HG02678 (cell line): ENCODE measurements at regions not wholly inside any gene's neighbourhood (a gene's known extent, or its start where the extent isn't known, plus 50 kb on each side); places are given as distances from the start of the nearest gene placed in this dataset.

Source experiments
- ATAC-seq: cut with Tn5 transposase; IDR thresholded peaks from one replicate; pipeline ENCODE4 v1.9.1; 2021; ENCODE audit warnings: mild to moderate bottlenecking, moderate library complexity; ENCODE audit not compliant: unreplicated experiment

DNA sequence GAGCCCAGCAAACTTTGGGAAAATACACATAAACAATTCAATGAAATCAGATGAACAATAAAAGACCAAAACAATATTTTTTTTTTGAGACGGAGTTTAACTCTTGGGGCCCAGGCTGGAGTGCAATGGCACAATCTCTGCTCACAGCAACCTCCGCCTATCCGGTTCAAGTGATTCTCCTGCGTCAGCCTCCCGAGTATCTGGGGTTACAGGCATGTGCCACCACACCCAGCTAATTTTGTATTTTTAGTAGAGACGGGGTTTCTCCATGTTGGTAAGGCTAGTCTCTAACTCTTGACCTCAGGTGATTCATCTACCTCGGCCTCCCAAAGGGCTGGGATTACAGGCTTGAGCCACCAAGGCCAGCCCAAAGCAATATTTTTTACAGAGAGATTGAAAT lies 1588.5 kb downstream of the BRINP3 start:
- no peak for ATAC-seq

DNA sequence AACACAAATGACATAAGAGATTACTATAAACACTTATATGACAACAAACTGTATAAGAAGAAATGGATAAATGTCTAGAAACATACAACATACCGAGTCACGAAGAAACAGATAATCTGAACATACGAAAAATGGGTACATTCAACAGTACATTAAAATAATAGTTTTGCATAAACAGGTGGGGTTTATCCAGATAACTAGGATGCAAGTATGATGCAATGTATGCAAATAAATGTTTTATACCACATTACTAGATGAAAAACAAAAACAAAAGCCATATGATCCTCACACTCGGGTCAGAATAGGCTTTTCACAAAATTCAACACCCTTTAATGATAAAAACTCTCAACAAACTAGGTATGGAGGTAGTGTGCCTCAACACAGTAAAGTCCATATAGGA lies 1585.7 kb downstream of the BRINP3 start:
- ATAC-seq: no peak

DNA sequence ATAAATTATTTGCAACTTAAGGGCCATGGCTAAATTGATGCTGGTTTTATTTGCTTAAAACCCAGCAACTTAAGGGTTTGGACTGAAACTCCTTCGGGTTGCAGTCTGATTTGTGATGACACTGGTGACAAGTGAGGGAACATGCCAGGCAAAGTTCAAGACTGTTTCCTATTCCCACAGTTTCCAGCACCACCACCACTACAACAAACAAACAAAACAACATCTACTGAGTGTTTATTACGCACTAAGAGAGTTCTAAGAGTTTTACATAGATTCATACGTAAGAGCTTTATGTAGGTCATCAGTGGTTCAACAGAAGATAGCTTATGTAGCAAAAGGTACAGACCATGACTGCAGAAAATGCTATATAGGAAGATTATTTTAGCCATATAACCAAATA lies 1582.1 kb downstream of the BRINP3 start:
- no peak for ATAC-seq

DNA sequence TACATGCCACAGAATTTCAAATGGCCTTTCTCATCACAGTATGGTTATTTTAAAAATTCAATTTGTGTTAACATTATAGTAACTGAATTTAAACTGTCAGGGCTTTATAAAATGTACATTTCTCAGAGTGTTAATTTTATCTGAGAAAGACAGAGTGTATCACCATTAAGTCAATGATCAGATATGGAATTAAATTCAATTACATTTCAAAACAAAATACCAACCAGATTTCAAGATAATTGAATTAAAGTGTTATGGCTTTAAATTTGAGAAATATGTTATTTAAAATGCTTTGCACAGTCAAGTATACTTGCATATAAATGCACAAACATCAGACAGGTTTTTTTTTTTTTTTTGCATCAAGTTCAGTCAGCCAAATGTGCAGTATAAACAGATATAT lies 1574.4 kb downstream of the BRINP3 start:
- no peak for ATAC-seq

DNA sequence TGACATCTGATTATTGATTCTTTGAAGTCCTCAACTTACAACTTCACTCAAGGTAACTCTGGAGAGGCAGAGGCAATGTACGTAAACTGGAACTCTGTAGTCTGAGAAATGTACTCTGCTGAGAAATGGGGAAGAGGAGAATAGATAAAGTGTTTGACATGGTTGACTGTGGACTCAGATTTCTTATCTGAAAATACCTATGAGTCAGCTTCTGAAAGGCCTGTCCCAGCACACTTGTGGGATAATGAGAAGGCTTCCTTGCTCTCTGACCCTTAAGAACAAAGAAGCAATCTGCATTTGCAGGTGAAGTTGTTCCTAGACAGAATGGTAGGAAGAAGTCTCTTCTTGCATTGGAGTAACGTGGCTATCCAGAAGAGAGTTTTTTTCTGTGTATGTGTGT lies 1573.5 kb downstream of the BRINP3 start:
- ATAC-seq: no peak

DNA sequence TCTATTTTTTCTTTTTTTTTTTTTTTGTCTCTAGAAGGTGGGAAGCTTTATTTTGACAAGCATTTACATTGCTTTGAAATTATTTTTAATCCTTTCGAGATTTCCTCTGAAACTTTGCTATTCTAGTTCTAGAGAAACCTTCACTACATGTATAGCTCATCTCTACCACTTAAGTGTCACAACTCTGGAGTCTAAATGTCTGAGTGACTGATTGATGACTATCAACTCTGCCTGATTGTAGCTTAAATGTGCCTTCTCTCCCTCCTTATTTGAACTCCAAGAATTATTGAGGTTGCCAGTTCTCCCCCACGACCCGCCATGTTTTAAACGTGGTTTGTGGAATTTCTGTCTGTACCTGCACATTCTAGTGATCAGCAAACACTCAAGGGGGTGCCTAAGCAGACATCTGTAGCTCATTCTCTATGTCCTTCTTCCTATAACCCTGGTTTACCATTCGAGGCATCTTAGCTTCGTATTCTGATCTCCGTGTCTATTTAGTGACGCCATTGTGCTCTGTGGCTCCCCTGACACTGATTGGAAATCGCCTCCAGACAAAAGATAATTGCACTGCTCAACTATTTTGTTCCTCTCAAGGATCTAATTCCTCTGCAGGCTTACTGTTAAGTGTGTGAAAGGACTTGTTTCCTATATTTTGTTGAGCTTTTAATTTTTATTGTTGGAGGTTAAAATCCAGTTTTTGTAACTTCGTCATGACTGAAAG lies 1570.6 kb downstream of the BRINP3 start:
- ATAC-seq: no peak

DNA sequence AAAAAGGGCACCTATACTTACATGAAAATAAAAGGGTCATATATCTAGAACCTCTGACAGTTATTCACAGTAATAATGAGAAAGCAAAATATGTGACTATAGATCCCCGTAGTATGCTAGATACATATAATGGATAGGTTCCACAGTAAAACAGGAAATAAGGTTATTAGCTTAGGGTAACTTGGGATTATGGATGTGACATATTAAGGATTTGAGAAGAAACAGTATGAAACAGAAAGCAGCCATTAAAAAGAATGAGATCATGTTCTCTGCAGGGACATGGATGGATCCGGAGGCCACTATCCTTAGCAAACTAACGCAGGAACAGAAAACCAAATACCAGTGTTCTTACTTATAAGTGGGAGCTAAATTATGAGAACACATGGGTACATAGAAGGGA lies 1547.3 kb downstream of the BRINP3 start:
- no peak for ATAC-seq

DNA sequence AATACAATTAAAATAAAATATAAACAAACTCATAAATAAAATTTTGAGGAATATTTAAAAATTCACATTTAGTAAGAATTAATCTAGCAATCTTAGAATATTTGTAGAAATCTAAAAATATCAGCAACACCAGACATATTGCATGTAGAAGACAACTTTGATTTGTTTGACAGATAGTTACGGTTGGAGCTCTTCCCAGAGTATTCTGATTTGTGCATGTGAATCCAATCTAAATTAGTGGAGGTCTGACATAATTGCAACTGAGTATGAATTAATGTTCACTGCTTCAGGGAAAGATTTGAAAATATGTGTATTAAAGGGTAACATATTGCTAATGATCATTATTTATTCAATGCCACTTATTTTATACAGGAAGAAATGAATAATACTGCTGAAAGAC lies 1546.2 kb downstream of the BRINP3 start:
- no peak for ATAC-seq

DNA sequence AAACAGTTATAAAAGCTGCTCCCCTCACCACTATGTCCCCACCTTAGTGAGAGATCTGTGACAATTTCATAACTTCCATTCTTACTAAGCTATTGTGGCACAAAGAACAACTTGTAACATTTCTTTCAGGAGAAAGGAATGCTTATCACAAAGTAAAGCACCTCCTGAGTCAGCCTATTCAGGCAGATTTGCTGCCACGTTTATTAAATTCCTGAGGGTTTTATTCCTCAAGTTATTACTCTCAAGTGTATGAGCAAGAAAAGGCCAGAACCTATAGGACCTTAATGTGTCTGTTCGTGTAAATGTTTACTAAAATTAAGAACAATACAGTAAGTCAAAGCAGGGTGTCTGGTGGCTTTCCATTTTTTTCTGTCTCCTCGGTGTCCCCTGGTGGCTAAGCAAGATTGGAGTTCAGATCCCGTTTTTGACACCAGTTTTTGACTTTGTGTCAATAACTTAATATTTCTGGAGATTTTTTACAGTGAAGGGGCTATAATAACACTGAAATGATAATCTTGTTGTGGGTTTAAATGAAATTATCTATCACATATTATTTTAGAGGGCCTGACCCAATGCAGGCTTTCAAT lies 1539.6 kb downstream of the BRINP3 start:
- no peak for ATAC-seq

DNA sequence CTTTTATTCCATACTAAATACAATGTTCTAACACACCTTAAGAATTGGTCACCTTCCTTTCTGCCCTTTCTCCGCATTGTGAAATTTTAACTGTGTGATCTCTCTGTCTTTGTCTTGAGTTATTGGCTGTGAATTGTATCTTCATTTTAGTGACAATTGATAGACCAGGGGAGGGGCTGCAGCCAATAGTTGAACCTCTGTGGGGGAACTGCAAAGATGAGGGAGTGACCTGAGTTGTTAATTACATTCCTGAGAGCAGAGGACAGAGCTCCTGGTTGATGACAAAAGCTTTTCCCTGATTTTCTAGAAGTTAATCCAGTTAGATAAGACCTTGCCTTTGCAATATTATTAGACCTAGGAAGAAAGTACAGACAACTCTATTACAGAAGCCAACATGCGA lies 1535.7 kb downstream of the BRINP3 start:
- no peak for ATAC-seq

DNA sequence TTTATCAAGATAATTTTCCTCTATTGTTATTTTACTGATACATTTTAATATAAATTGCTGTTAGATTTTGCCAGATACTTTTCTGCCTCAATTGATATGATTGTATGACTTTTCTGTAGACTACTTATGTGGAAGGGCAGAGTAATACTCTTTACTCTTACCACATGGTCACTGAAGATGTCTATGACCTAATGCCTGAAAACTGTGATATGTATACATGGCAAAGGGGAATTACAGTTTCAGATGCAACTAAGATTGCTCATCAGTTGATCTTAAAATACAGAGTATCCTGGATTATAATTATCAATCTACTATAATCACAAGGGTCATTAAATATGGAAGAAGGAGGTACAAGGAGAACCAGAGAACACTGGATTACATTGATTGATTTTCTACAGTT lies 1528.0 kb downstream of the BRINP3 start:
- no peak for ATAC-seq

DNA sequence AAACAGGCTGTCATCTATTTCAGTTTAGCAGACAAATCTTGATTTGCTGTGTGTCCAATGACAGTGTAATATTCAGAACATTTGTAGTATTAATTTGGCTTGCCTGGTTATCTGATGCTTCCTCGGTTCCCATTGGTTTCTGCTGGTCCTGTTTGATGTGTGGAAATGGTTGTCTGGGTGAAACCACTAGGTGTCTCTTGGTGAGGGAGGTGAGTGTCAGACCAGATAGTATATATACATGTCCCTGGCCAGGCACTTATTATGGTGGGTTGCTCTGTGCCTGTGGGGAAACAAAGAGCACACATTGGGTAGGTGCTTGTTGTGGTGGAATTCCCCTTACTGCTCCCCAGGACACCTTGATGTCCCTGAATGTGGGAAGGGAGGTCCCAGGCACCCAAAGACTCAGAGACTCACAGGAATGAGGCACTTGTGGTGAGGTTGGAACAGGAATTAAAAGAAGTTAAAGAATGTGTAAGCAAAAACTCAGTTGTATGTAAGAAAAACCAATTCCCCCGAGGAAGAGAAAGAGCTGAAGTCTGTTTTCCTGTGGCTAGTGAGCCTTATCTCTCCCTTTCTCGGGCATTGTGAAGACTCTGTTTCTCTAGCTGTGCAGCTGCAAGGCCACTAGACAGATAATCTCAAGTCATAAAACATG lies 1519.1 kb downstream of the BRINP3 start:
- no peak for ATAC-seq

DNA sequence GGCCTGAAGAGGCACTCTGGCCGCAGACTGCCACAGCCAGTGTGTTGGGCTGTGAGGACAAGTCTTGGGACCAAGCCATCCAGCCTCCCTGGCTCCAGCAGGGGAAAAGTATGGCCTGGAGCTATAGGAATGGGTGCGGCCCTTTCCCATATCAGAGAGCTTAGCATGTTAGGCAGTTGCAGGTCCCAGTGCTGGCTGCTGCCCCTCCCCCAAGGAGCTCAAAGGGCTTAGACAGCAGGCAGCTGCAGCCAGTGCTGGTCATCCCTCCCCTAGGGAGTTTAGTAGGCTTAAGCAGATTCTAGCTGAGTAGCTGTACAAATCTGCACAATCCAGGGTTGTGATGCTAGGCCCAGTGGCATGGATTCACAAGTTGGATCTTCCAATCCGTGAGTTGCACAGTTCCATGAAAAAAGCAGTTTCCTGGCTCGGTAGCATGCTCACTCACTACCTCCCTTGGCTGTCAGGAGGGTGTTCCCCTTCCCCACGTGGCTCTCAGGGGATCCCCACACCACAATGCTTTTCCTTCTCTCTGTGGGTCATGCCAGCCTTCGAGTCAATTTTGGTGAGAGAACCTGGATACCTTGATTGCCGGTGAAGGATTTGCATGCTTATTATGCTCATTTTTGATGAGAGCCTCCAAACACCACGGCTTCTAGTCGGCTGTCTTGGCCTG lies 1490.8 kb downstream of the BRINP3 start:
- no peak for ATAC-seq

DNA sequence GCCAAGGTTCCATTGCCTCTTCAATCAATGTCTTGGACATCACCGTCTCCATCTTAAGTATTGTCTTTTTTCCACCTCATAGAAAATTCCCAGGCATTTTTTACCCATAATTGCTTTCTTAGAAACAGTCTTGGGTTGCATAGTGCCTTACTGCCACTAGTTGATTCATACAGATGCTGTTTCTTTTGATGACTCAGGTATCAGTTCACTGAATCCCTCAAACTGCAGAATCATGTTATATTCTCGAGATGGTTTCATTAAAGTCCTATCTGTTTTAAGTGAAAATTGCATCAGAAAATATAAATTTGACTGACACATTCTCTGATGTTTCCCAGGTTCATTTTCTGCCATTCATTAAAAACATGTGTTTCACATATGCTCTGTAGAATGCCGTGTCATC lies 1489.1 kb downstream of the BRINP3 start:
- ATAC-seq: no peak

DNA sequence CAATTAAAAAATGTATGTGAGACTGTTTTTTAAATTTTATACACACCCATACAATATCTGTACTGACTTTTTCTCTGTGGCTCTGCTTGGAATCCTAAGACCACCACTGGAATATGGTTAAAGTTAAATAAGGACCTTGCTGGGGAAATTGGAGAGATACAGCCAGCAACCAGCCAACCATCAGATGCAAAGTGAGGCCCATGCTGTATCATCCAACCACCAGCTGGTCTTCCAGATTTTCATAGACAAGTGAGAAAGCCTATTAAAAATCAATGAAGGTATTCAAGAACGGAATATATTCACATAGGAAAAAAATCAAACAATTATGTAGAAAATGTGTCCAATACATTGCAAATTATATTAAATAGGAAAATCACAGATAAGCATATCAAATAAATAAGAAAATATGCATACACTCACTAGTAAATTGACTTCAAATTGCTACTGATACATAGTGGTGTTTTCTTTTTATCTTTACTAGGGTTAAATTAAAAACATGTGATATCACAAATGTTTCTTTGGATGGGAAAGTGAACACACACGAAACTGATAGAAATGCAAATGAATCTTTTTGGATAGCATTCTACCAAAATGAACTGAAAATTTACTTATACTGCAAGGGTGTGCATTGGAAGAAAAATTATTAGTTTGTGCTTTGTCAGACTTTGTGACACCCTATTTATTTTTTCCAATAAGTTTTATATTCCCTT lies 1486.3 kb downstream of the BRINP3 start:
- ATAC-seq: no peak

DNA sequence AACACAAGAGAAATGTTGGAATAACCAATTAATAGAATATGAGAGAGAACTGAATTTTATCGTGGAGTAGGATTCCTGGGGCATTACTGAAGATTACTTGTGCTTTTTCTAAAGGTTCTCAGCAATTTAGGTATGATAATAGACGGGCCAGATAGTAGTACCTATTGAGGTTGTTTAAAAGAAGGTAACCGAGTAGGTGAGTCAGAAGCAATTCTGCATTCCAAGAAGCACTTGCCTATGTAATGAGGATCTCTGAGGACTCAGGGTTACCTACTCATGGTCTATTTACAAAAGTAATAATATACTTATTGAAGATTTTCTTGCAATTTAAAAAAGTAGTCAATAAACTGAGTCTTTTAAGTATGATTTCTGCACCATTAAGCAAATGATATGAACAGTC lies 1469.8 kb downstream of the BRINP3 start:
- ATAC-seq: no peak

DNA sequence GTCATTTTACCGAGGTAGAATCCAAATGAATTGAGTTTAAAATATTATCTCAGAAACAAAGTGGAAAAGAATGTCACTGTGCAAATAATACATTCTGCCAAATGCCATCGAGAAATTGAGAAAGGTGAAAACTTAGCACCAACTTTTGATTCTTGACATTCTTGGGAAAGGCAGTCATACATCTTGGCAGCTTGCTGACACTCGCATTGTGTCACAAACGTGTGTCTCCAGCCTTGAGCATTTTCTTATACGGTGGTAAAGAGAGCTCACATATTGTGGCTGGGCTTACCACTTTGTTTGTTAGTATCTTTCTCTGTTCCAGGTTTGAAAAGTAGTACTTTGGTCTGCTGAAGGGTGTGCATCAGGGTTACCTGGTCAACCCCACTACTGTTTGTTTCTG lies 1456.1 kb downstream of the BRINP3 start:
- ATAC-seq: no peak

DNA sequence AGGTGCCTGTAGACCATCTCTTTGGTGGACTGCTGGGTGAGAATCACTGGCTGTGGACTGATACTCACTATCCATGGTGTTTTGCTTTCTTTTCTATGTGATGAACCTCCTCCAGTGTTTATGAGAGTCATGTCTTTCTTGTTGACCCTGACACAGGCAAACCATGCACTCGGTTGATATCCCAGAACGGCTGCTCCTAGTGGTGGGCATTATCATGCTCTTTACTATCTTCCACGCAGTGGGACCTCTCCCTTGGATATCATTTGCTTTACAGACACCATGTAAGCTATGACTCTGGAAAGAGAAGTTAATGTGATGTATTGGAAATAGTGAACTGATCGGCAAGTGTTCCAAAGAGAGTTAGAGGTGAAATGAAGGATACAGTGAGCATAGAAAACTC lies 1455.6 kb downstream of the BRINP3 start:
- ATAC-seq: no peak

DNA sequence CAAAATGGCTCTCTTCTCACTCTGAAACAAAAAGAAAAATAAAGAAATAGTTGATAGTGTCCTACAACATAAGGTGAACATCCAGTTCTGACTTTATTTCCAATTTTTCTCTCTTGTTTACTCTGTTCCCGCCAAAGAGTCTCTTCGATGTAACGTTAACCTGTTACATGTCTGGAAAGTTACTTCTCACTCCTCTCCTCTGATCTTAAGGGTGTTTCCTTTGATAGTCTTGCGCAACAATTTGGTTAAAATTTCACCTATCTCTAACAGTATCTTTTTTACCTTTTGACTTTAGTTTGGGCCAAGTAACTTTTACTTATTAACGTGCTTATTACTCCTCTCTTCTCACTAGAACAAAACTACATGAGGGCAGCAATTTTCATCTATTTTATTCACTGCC lies 1450.2 kb downstream of the BRINP3 start:
- ATAC-seq: no peak

DNA sequence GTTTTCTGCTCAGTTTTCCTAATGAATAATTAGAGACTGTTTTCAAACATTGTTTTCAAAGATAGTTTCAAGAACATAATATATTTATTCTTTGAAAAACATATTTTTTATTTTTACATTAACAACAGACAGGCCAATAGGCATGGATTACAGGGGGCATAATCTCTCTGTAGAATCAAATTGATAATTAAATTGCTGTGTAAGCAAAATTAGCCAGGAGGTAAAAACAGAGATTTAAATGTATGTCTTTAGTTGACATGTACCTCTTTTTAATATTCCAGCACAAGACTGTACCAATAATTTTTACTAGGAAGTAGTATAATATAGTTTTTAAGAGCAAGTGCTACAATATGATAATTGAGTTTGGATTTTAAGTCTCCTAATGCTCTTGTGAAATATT lies 1444.5 kb downstream of the BRINP3 start:
- no peak for ATAC-seq

DNA sequence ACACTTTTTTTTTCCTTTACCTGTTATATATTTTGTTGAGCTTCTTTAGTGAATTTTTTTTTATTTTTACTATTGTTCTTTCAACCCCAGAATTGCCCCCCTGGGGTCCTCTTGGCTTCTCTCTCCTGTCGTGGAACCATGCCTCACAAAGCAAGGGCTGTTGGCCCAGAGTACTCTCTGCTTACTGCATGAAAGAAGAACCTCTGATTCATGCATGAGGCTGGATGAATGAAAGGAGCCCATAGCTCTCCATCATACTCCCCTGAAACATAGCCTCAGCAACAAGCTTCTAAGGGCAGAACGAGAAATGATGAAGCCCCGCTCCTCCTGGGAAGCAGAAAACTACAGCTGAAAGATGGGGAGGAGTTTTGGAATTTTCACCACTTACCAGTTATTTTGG lies 1441.0 kb downstream of the BRINP3 start:
- ATAC-seq: no peak
